Neural progenitor cell (in vitro differentiated cells): ENCODE measurements at regions not wholly inside any gene's neighbourhood (a gene's known extent, or its start where the extent isn't known, plus 50 kb on each side); places are given as distances from the start of the nearest gene placed in this dataset.

Source experiments
- DNase-seq: peaks from one replicate; pipeline ENCODE4 v3.0.0-alpha.2; 2016; ENCODE audit warnings: low spot score
- H2AFZ ChIP-seq: fragments of 200-600 bp; sonication (generic); replicated peaks from 2 replicates; pipeline ENCODE4 v1.6.1; 2016; ENCODE audit warnings: antibody characterized with exemption
- H3F3A ChIP-seq: fragments of 200-600 bp; sonication (generic); 2 replicates; pipeline ENCODE4 v1.6.1; 2016; ENCODE audit warnings: antibody characterized with exemption, low read depth
- H3K27ac ChIP-seq: fragments of 200-600 bp; sonication (generic); 2 replicates; pipeline ENCODE4 v1.5.1; 2016; ENCODE audit warnings: mild to moderate bottlenecking
- H3K27me3 ChIP-seq: fragments of 200-600 bp; sonication (generic); 2 replicates; pipeline ENCODE4 v1.6.1; 2016; ENCODE audit warnings: mild to moderate bottlenecking, moderate library complexity
- H3K36me3 ChIP-seq: fragments of 200-600 bp; sonication (generic); 2 replicates; pipeline ENCODE4 v1.5.1; 2016
- H3K4me1 ChIP-seq: fragments of 200-600 bp; sonication (generic); 2 replicates; pipeline ENCODE4 v1.6.1; 2016; ENCODE audit warnings: mixed run types
- H3K4me2 ChIP-seq: fragments of 200-600 bp; sonication (generic); 2 replicates; pipeline ENCODE4 v1.6.1; 2016
- H3K4me3 ChIP-seq: fragments of 200-600 bp; sonication (generic); 2 replicates; pipeline ENCODE4 v1.5.1; 2016
- H3K79me2 ChIP-seq: fragments of 200-600 bp; sonication (generic); 2 replicates; pipeline ENCODE4 v1.6.1; 2016; ENCODE audit warnings: low read depth
- H3K9ac ChIP-seq: fragments of 200-600 bp; sonication (generic); 2 replicates; pipeline ENCODE4 v1.6.1; 2016
- H3K9me3 ChIP-seq: fragments of 200-600 bp; sonication (generic); 2 replicates; pipeline ENCODE4 v1.5.1; 2016; ENCODE audit warnings: low read depth
- H4K20me1 ChIP-seq: fragments of 200-600 bp; sonication (generic); 2 replicates; pipeline ENCODE4 v1.6.1; 2016; ENCODE audit warnings: low read depth
- H3K27ac Mint-ChIP-seq: 3 replicates; pipeline ENCODE4 v1.8.0; 2021; ENCODE audit warnings: mixed read lengths
- H3K27me3 Mint-ChIP-seq: 2 replicates; pipeline ENCODE4 v1.8.0; 2022; ENCODE audit warnings: low read depth, mild to moderate bottlenecking, inconsistent platforms, moderate library complexity, mixed read lengths; ENCODE audit not compliant: insufficient read depth
- H3K36me3 Mint-ChIP-seq: 3 replicates; pipeline ENCODE4 v1.8.0; 2021; ENCODE audit warnings: mixed read lengths
- H3K4me1 Mint-ChIP-seq: 3 replicates; pipeline ENCODE4 v1.8.0; 2021; ENCODE audit warnings: mixed read lengths
- H3K4me3 Mint-ChIP-seq: 3 replicates; pipeline ENCODE4 v1.8.0; 2021; ENCODE audit warnings: mild to moderate bottlenecking, moderate library complexity, mixed read lengths
- H3K9me3 Mint-ChIP-seq: 3 replicates; pipeline ENCODE4 v1.8.0; 2020; ENCODE audit warnings: mixed read lengths
- EZH2 ChIP-seq: fragments of 200-600 bp; sonication (generic); IDR thresholded peaks from 2 replicates; pipeline ENCODE4 v1.6.1; 2017; ENCODE audit warnings: antibody characterized with exemption, mild to moderate bottlenecking, moderate library complexity
- EZH2phosphoT487 ChIP-seq: fragments of 200-600 bp; sonication (generic); IDR thresholded peaks from 2 replicates; pipeline ENCODE4 v1.6.1; 2017; ENCODE audit warnings: antibody characterized with exemption
- TF ChIP-seq, protein P1 (sequence below): fragments of 200-600 bp; sonication (generic); IDR thresholded peaks from 2 replicates; pipeline ENCODE4 v1.5.1; 2017; ENCODE audit warnings: antibody characterized with exemption, mild to moderate bottlenecking

DNA sequence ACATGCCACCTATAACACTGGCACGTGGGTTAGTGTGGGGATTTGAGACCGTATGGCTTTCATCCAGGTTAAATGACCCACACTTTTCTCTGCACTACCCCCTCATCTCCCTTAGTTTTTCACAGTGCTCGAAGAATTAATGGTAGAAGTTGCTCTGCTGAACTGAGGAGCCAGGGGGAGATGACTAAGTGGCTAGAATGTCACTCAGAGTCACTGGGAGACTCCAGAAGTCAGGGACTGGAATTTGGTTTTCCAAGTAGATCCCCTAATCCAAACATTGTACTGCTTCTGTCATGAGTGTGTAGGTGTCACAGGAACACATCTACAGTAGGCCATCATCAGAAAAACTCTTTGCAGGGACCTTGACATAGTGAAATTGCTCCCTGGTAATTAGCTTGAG lies 181.0 kb upstream of the RASGRP1 start:
- peaks cover 2% of the 10 kb centered on the region for H3K27me3 Mint-ChIP-seq
- no peaks in the 10 kb centered on the region for H3F3A ChIP-seq
- no peak overlapping the region for H3K27ac ChIP-seq
- H3K9ac ChIP-seq, result no peak overlapping the region
- H3K27ac Mint-ChIP-seq, result no peak overlapping the region
- H2AFZ ChIP-seq, result no peak overlapping the region
- H3K4me3 Mint-ChIP-seq, result no peak overlapping the region
- no peaks in the 10 kb centered on the region for H4K20me1 ChIP-seq
- TF ChIP-seq, protein P1, sequence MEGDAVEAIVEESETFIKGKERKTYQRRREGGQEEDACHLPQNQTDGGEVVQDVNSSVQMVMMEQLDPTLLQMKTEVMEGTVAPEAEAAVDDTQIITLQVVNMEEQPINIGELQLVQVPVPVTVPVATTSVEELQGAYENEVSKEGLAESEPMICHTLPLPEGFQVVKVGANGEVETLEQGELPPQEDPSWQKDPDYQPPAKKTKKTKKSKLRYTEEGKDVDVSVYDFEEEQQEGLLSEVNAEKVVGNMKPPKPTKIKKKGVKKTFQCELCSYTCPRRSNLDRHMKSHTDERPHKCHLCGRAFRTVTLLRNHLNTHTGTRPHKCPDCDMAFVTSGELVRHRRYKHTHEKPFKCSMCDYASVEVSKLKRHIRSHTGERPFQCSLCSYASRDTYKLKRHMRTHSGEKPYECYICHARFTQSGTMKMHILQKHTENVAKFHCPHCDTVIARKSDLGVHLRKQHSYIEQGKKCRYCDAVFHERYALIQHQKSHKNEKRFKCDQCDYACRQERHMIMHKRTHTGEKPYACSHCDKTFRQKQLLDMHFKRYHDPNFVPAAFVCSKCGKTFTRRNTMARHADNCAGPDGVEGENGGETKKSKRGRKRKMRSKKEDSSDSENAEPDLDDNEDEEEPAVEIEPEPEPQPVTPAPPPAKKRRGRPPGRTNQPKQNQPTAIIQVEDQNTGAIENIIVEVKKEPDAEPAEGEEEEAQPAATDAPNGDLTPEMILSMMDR, result no peak
- no peak for TF ChIP-seq EZH2phosphoT487
- TF ChIP-seq EZH2, result no peak
- no peaks in the 10 kb centered on the region for H3K36me3 ChIP-seq
- no peaks in the 10 kb centered on the region for H3K27me3 ChIP-seq
- no peaks in the 10 kb centered on the region for H3K9me3 ChIP-seq
- no peaks in the 10 kb centered on the region for H3K4me1 Mint-ChIP-seq
- H3K79me2 ChIP-seq, result no peaks in the 10 kb centered on the region
- H3K36me3 Mint-ChIP-seq, result no peaks in the 10 kb centered on the region
- no peak for DNase-seq
- no peaks in the 10 kb centered on the region for H3K4me1 ChIP-seq
- no peak overlapping the region for H3K4me2 ChIP-seq
- no peak overlapping the region for H3K4me3 ChIP-seq
- H3K9me3 Mint-ChIP-seq, result no peaks in the 10 kb centered on the region

DNA sequence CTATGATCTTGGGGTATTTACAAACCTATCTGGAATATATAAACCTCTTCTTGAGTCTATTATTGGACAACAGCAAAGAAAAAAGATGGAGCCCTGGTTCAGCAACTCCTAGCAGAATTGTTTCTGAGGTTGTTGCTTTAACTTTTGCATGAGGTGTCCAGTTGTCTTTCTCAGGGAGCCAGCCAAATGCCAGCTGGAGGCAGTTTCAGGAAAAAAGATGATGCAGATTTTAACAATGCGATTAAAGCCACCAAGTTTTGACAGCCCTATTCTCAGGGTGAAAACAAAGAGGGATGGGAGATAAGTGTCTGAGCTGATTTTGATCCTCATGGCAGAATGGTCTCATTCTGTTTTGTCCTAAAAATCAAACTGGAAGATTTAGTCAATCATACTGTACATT lies 181.6 kb upstream of the RASGRP1 start:
- Histone ChIP-seq H3K79me2 (no peaks in the 10 kb centered on the region), H3K9ac (no peak overlapping the region), H3K4me3 (no peak overlapping the region), H3K9me3 (no peaks in the 10 kb centered on the region), H3F3A (no peaks in the 10 kb centered on the region), H2AFZ (no peak overlapping the region), H3K4me1 (no peaks in the 10 kb centered on the region), H4K20me1 (no peaks in the 10 kb centered on the region), H3K4me2 (no peak overlapping the region), H3K27me3 (no peaks in the 10 kb centered on the region), H3K27ac (no peak overlapping the region), H3K36me3 (no peaks in the 10 kb centered on the region)
- Mint-ChIP-seq H3K9me3 (no peaks in the 10 kb centered on the region), H3K27ac (no peak overlapping the region), H3K4me1 (no peaks in the 10 kb centered on the region), H3K4me3 (no peak overlapping the region), H3K36me3 (no peaks in the 10 kb centered on the region), H3K27me3 (peaks cover 2% of the 10 kb centered on the region)
- no peak for DNase-seq
- TF ChIP-seq, protein P1, result no peak
- TF ChIP-seq EZH2 (no peak), EZH2phosphoT487 (no peak)

DNA sequence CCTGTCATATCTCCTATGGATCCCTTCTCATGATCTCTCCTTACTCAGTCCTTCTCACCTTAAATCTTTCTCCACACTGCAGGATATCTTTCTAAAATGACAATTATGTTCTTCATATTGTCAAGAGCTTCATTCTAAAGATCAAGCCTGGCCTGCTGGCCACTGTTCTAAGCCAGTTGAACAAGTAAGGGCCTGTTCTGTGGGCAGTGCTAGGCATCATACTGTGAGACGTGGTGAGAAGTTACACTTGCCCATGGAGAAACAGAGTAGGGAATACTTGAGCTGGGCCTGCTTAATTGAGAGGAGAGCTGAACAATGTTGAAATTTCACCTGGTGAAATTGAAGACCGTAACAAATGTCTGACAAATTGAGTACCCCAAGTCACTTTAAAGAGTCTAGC lies 184.1 kb upstream of the RASGRP1 start:
- Histone ChIP-seq H4K20me1 (no peaks in the 10 kb centered on the region), H3K4me2 (no peak overlapping the region), H3K79me2 (no peaks in the 10 kb centered on the region), H3K4me1 (no peaks in the 10 kb centered on the region), H3K36me3 (no peaks in the 10 kb centered on the region), H3K27me3 (no peaks in the 10 kb centered on the region), H3K9me3 (no peaks in the 10 kb centered on the region), H3K27ac (no peak overlapping the region), H3K4me3 (no peak overlapping the region), H2AFZ (no peak overlapping the region), H3F3A (no peaks in the 10 kb centered on the region), H3K9ac (no peak overlapping the region)
- H3K27me3 Mint-ChIP-seq, result no peaks in the 10 kb centered on the region
- no peaks in the 10 kb centered on the region for H3K9me3 Mint-ChIP-seq
- H3K4me1 Mint-ChIP-seq, result no peaks in the 10 kb centered on the region
- H3K36me3 Mint-ChIP-seq, result no peaks in the 10 kb centered on the region
- no peak for DNase-seq
- TF ChIP-seq EZH2phosphoT487 (no peak), EZH2 (no peak)
- TF ChIP-seq, protein P1, result no peak
- H3K27ac Mint-ChIP-seq, result no peak overlapping the region
- H3K4me3 Mint-ChIP-seq, result no peak overlapping the region

DNA sequence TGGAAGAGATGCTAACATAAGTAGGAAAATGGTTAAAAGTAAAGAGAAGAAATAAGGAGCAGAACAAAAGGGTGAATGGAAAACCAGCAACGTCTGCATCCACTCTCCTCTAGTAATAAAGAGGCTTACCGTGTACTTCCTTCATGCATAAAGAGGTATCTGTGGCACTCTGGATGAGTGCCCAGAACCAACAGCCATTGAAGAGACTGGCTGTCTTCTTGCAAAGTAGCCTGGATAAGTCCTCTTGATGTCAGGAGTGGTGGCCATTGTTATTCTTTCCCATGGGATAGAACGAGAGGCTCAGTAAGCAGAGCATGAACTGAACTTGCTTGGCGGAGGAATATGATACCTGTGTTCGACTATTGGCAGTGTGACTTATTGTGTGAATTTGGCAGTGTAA lies 186.2 kb upstream of the RASGRP1 start:
- no peak overlapping the region for H3K27ac ChIP-seq
- Mint-ChIP-seq H3K4me1 (no peaks in the 10 kb centered on the region), H3K27me3 (no peaks in the 10 kb centered on the region), H3K36me3 (no peaks in the 10 kb centered on the region), H3K27ac (no peak overlapping the region), H3K9me3 (no peaks in the 10 kb centered on the region), H3K4me3 (no peak overlapping the region)
- H2AFZ ChIP-seq, result no peak overlapping the region
- H3F3A ChIP-seq, result no peaks in the 10 kb centered on the region
- no peaks in the 10 kb centered on the region for H3K79me2 ChIP-seq
- TF ChIP-seq EZH2phosphoT487, result no peak
- TF ChIP-seq EZH2, result no peak
- TF ChIP-seq, protein P1, result no peak
- H3K4me1 ChIP-seq, result no peaks in the 10 kb centered on the region
- no peak overlapping the region for H3K4me2 ChIP-seq
- no peak overlapping the region for H3K9ac ChIP-seq
- H3K9me3 ChIP-seq, result no peaks in the 10 kb centered on the region
- DNase-seq, result no peak
- H3K27me3 ChIP-seq, result no peaks in the 10 kb centered on the region
- H3K36me3 ChIP-seq, result no peaks in the 10 kb centered on the region
- H3K4me3 ChIP-seq, result no peak overlapping the region
- H4K20me1 ChIP-seq, result no peaks in the 10 kb centered on the region
